IMR-90 (cell line): ENCODE measurements at regions not wholly inside any gene's neighbourhood (a gene's known extent, or its start where the extent isn't known, plus 50 kb on each side); places are given as distances from the start of the nearest gene placed in this dataset.
"Not testable (repeated sequence)": the region's sequence is repeated elsewhere in the genome, so short reads cannot be mapped to it uniquely, and the experiment has no call there.

Source experiments
- ATAC-seq: fragments of 200-7000 bp; cut with Tn5 transposase; 2 replicates; pipeline ENCODE4 v1.9.1; 2020; ENCODE audit warnings: low read depth, mild to moderate bottlenecking, moderate library complexity
- BruUV-seq: library from RNA; stranded (reverse); fragments of 400-500 nt; replicated peaks from 2 replicates; lab custom pipeline; 2021; lab: Mats Ljungman, UMichigan
- CTCF ChIA-PET: fragments of 300-600 bp; formaldehyde crosslinking; extraction: SDS; loops from one replicate; lab custom pipeline; 2021; ENCODE audit warnings: antibody characterized with exemption; lab: Yijun Ruan, JAX
- POLR2A ChIA-PET: fragments of 300-600 bp; sonication (Branson Sonifier 250); formaldehyde crosslinking; loops from one replicate; lab custom pipeline; 2022; ENCODE audit warnings: antibody characterized with exemption; ENCODE audit not compliant: unreplicated experiment; lab: Charles Lee
- DNase-seq: peaks from one replicate; pipeline ENCODE4 v3.0.0; 2013
- H2AFZ ChIP-seq: replicated peaks from 2 replicates; pipeline ENCODE3; 2013; ENCODE audit warnings: low read length, mild to moderate bottlenecking; ENCODE audit not compliant: poor library complexity
- H2AK5ac ChIP-seq: 2 replicates; pipeline ENCODE4 v1.6.1; 2013; ENCODE audit warnings: low read depth, low read length, inconsistent platforms
- H2AK9ac ChIP-seq: replicated peaks from 2 replicates; pipeline ENCODE3; 2013; ENCODE audit warnings: mild to moderate bottlenecking, low read depth, low read length, moderate library complexity; ENCODE audit not compliant: poor library complexity
- H2BK120ac ChIP-seq: 2 replicates; pipeline ENCODE4 v1.6.1; 2013; ENCODE audit warnings: low read depth, low read length, inconsistent platforms
- H2BK15ac ChIP-seq: 3 replicates; pipeline ENCODE4 v1.6.1; 2013; ENCODE audit warnings: low read depth, low read length, inconsistent platforms
- H2BK20ac ChIP-seq: 2 replicates; pipeline ENCODE4 v1.6.1; 2013; ENCODE audit warnings: low read depth, mild to moderate bottlenecking, inconsistent platforms, low read length, moderate library complexity
- H2BK5ac ChIP-seq: 2 replicates; pipeline ENCODE4 v1.6.1; 2013; ENCODE audit warnings: mild to moderate bottlenecking, low read depth, low read length, inconsistent platforms; ENCODE audit not compliant: poor library complexity, severe bottlenecking
- H3K14ac ChIP-seq: replicated peaks from 2 replicates; pipeline ENCODE4 v1.6.1; 2013; ENCODE audit warnings: low read depth, low read length, inconsistent platforms
- H3K18ac ChIP-seq: 2 replicates; pipeline ENCODE4 v1.6.1; 2013; ENCODE audit warnings: low read depth, low read length, control low read depth
- H3K23ac ChIP-seq: 2 replicates; pipeline ENCODE4 v1.6.1; 2013; ENCODE audit warnings: low read depth, low read length, inconsistent platforms
- H3K27ac ChIP-seq: 2 replicates; pipeline ENCODE4 v1.5.1; 2013; ENCODE audit warnings: mild to moderate bottlenecking, control low read depth, low read length; ENCODE audit not compliant: insufficient read depth
- H3K27me3 ChIP-seq: 2 replicates; pipeline ENCODE4 v1.6.1; 2013; ENCODE audit warnings: low read length; ENCODE audit not compliant: control insufficient read depth, insufficient read depth
- H3K36me3 ChIP-seq: 2 replicates; pipeline ENCODE4 v1.6.1; 2013; ENCODE audit warnings: low read length, mixed read lengths; ENCODE audit not compliant: control insufficient read depth, insufficient read depth
- H3K4ac ChIP-seq: 2 replicates; pipeline ENCODE4 v1.6.1; 2013; ENCODE audit warnings: low read depth, low read length, inconsistent platforms
- H3K4me1 ChIP-seq: 2 replicates; pipeline ENCODE4 v1.6.1; 2013; ENCODE audit warnings: low read length, mixed read lengths; ENCODE audit not compliant: control insufficient read depth, insufficient read depth
- H3K4me2 ChIP-seq: 2 replicates; pipeline ENCODE4 v1.6.1; 2013; ENCODE audit warnings: low read depth, mild to moderate bottlenecking, control low read depth, low read length, moderate library complexity
- H3K4me3 ChIP-seq: 2 replicates; pipeline ENCODE4 v1.5.1; 2013; ENCODE audit warnings: low read depth, mild to moderate bottlenecking, control low read depth, low read length, moderate library complexity; ENCODE audit not compliant: insufficient read depth
- H3K56ac ChIP-seq: 2 replicates; pipeline ENCODE4 v1.6.1; 2013; ENCODE audit warnings: low read length, inconsistent platforms; ENCODE audit not compliant: insufficient read depth; ENCODE audit errors: extremely low read depth
- H3K79me1 ChIP-seq, 2 experiments: 2 replicates each; pipeline ENCODE4 v1.6.1; 2013; ENCODE audit warnings: low read length in 2 of 2, inconsistent platforms in 1 of 2, low read depth in 1 of 2
- H3K9ac ChIP-seq: 2 replicates; pipeline ENCODE4 v1.6.1; 2013; ENCODE audit warnings: low read depth, low read length, control low read depth
- H3K9me1 ChIP-seq: 2 replicates; pipeline ENCODE4 v1.6.1; 2013; ENCODE audit warnings: low read length, inconsistent platforms; ENCODE audit not compliant: insufficient read depth
- H3K9me3 ChIP-seq: 2 replicates; pipeline ENCODE4 v1.6.1; 2013; ENCODE audit warnings: low read length; ENCODE audit not compliant: control insufficient read depth, insufficient read depth
- H4K20me1 ChIP-seq: 2 replicates; pipeline ENCODE4 v1.6.1; 2013; ENCODE audit warnings: low read length, inconsistent platforms; ENCODE audit not compliant: insufficient read depth
- H4K5ac ChIP-seq: 2 replicates; pipeline ENCODE4 v1.6.1; 2013; ENCODE audit warnings: mild to moderate bottlenecking, low read depth, low read length, control low read depth
- H4K8ac ChIP-seq, 2 experiments: 2 replicates each; pipeline ENCODE4 v1.6.1; 2013; ENCODE audit warnings: low read depth in 2 of 2, low read length in 2 of 2, control low read depth in 1 of 2, inconsistent platforms in 1 of 2
- H4K91ac ChIP-seq: 2 replicates; pipeline ENCODE4 v1.6.1; 2013; ENCODE audit warnings: low read depth, low read length, inconsistent platforms; ENCODE audit not compliant: insufficient read depth
- WGBS, 2 experiments: methylation state at CpG; one replicate each; pipeline versions ENCODE4 v1.1.5 to v1.1.7; 2013; ENCODE audit warnings: missing lambda C conversion rate in 2 of 2; ENCODE audit not compliant: insufficient read length in 1 of 2; ENCODE audit errors: extremely low coverage in 2 of 2; 5-methylcytosine and 5-hydroxymethylcytosine counted together
- dilution Hi-C: fragments of 300-500 bp; cut with HindIII; formaldehyde crosslinking; loops from one replicate; pipeline ENCODE4 v1.14.3; 2018; ENCODE audit warnings: low sequenced_read_pairs; ENCODE audit not compliant: unreplicated experiment
- in situ Hi-C: fragments of 300-500 bp; cut with MboI; formaldehyde crosslinking; loops from 3 replicates; pipeline ENCODE4 v1.14.3; 2019; ENCODE audit warnings: low sequenced_read_pairs, inconsistent platforms, mixed read lengths
- intact Hi-C: fragments of 100-400 bp; cut with micrococcal nuclease; formaldehyde crosslinking; loops from 2 replicates; pipeline ENCODE4 v1.10.0; 2022

DNA sequence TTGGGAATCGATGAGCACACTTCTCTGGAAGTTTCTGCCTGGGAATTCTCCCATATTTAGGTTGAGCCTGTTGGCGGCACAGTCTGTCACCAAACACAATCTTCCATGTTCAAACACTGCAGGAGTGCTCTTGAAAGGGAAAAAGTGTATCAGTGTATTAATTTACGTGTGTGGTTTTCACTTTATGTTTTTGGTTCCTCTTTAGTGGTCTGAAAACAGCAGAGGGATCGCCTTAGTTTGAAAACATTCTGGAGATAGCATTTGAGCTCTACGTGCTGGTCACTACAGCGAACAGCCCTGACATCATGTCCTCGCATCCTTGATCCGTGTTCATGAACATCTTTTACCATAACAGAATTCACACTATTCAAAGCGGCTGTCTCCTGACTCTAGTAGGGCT lies 57.3 kb upstream of the MTLN start:
- H3K27ac ChIP-seq, H2AK9ac ChIP-seq, H3K4ac ChIP-seq, H4K91ac ChIP-seq, H2BK5ac ChIP-seq, DNase-seq, ATAC-seq, H4K8ac ChIP-seq, dilution Hi-C loops, H3K9me3 ChIP-seq, H3K56ac ChIP-seq, H3K4me3 ChIP-seq, intact Hi-C loops, H2AFZ ChIP-seq, POLR2A ChIA-PET, H4K5ac ChIP-seq, H3K14ac ChIP-seq, H2AK5ac ChIP-seq, H2BK120ac ChIP-seq, in situ Hi-C loops, H3K4me1 ChIP-seq, H2BK20ac ChIP-seq, H3K79me1 ChIP-seq, H3K36me3 ChIP-seq, H3K18ac ChIP-seq, BruUV-seq, H3K23ac ChIP-seq, H4K20me1 ChIP-seq, H3K27me3 ChIP-seq, H3K9me1 ChIP-seq, H2BK15ac ChIP-seq, H3K9ac ChIP-seq, CTCF ChIA-PET, H3K4me2 ChIP-seq: not testable (repeated sequence)
- WGBS, 2 experiments, result no CpG with 5 or more reads among the region's 9 CpGs

DNA sequence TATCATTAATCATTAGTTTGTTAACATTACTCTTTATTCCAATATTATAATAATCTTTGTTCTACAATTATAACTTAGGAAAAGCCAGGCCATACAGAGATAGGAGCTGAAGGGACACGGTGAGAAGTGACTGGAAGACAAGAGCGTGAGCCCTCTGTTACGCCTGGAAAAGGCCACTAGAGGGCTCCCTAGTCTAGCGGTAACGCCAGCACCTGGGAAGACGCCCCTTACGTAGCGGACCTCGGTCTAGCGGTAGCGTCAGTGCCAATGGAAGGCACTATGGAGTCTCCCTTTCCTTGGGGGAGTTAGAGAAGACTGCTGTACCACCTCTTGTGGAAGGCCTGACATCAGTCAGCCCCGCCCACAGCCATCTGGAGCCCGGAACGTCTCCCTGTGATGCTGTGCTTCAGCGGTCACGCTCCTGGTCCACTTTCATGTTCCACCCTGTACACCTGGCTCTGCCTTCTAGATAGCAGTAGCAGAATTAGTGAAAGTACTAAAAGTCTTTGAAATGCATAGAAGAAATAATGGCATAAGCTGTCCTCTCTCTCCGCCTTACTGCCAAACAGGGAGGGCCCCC lies 55.6 kb upstream of the MTLN start:
- H3K9ac ChIP-seq, H3K4me3 ChIP-seq, H3K23ac ChIP-seq, H3K27ac ChIP-seq, H3K9me3 ChIP-seq, H3K14ac ChIP-seq, POLR2A ChIA-PET, H2BK120ac ChIP-seq, H2AK5ac ChIP-seq, H4K91ac ChIP-seq, H3K79me1 ChIP-seq, H3K4me2 ChIP-seq, CTCF ChIA-PET, H3K36me3 ChIP-seq, H4K8ac ChIP-seq, H3K18ac ChIP-seq, intact Hi-C loops, H3K4me1 ChIP-seq, H2BK15ac ChIP-seq, H4K5ac ChIP-seq, H2AFZ ChIP-seq, in situ Hi-C loops, dilution Hi-C loops, H2AK9ac ChIP-seq, H3K4ac ChIP-seq, BruUV-seq, H3K9me1 ChIP-seq, H2BK5ac ChIP-seq, H4K20me1 ChIP-seq, H3K27me3 ChIP-seq, H2BK20ac ChIP-seq, H3K56ac ChIP-seq, DNase-seq: not testable (repeated sequence)
- WGBS, 2 experiments, result no CpG with 5 or more reads among the region's 17 CpGs
- peak; percentile 93 for ATAC-seq
